GM18868 (cell line): ENCODE measurements at regions not wholly inside any gene's neighbourhood (a gene's known extent, or its start where the extent isn't known, plus 50 kb on each side); places are given as distances from the start of the nearest gene placed in this dataset.

Source experiments
- ATAC-seq: cut with Tn5 transposase; IDR thresholded peaks from one replicate; pipeline ENCODE4 v1.9.1; 2021; ENCODE audit warnings: mild to moderate bottlenecking, moderate library complexity; ENCODE audit not compliant: unreplicated experiment

DNA sequence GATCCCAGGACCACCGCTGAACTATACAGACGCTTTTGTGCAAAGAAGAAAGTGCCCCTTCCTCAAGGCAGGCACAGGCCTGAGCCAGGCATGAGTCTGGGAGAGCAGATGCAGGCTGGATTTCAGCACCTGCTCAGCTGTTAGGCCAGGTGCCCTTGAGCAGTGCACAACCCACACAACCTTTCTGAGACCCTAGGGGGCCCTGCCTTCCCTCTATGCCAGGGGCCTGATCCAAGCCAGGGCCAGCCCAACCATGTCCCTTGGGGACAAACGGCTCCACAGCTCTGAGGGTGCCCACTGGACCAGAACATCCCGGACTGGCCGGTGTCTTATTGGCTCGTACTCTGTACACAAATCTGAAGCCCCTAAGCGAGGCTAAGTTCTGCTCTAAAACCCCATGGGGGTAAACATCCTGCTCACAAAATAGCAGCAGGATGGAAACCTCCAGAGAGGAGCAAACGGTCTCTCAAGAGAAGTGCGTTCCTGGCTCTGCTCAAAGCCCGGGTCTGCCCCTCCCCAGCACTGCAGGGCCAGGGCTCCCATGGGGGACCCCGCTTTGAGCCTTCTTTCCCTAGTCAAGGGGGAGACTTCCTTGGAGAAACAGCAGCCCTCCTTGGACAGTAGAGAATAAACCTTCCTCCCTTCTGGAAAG lies 275.1 kb downstream of the NPHP4 start:
- no peak for ATAC-seq

DNA sequence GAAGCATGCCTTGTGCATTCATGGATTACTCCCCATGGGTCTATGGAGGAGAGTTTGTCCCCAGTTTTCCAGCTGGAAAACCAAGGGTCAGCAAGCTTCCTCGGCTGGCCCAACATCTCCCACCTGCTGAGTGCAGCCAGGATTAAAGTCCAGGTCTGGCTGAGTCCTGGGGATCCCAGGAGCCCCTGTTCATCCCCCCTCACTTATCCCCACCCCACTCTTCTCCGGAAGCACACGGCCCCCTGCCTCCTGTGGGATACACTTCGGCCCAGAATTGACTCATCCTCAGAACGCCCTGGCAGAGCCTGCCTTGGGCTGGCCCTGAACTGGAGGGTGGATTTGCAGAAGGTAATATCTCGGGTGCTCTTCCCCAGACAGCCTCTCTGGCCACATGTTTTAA lies 276.1 kb downstream of the NPHP4 start:
- no peak for ATAC-seq

DNA sequence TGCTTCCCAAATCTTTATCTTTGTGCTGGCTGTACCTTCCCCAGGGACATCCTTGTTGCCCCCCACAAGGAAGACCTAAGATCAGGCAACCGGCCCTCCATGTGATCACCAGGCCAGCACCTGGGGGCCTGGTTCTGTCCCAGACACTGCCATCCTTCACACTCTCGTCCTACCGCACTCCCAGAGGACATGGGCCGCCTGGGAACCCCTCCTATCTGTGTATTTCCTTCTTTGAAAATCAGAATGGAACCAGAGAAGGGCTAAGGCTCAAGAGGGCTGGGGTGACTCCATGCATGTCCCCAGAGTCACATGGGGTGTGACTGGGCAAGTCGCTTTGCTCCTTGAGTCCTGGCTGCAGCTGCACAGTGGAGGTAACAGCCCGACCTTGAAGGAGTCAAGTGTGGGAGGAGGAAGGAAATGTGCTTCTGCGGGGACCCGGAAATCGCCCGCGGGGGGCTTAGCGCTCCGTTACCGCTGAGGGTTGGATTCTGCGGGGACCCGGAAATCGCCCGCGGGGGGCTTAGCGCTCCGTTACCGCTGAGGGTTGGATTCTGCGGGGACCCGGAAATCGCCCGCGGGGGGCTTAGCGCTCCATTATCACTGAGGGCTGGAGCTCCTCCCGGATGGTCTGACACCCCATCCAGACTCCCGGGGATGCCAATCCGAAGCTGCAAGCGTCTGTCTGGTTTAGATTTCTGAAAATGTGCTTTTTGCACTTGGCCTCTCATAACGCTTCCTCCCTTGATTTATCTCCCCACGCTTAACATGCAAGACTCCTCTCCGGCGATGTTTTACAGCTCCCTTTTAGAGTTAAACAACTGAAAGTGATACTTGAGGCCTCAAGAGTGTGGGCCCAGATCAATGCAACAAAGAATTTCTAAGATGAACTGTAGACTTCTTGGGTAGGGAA lies 278.9 kb downstream of the NPHP4 start:
- no peak for ATAC-seq

DNA sequence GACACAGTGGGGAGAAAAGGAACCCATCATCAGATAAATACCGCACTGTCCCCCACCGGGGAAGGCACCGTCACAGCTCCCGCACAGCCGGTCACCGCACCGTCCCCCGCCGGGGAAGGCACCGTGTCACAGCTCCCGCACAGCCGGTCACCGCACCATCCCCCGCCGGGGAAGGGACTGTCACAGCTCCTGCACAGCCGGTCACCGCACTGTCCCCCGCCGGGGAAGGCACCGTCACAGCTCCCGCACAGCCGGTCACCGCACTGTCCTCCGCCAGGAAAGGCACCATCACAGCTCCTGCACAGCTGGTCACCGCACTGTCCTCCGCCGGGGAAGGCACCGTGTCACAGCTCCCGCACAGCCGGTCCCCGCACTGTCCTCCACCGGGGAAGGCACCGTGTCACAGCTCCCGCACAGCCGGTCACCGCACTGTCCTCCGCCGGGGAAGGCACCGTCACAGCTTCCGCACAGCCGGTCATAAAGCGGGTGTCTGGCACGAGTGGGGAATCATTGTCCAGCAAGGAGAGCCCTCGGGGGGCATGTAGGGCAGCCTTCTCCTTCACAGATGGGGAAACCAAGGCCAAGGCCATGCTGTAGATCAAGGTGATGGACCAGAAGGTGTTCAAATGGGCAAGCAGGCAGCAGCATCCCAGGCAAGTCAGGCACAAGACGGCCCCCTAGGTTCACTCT lies 280.1 kb downstream of the NPHP4 start:
- no peak for ATAC-seq

DNA sequence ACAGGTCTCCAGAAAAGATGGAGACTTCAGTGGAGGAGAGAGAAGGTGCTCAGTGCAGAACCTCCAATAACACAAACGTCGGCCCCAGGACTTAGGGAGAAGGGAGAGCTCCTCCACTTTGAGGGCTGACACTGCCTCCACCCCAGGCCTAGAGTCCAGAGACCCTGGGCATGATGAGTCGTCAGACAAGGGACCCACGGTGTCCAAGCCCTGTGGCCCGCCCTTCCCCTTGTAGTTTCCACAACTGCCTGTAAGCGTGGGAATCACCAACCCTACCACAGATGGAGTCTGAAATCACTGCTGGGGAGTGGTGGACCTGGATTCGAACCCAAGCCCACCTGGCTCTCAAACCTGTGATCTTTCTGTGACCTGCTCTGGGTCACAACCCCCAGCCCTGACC lies 281.1 kb downstream of the NPHP4 start:
- ATAC-seq = no peak

DNA sequence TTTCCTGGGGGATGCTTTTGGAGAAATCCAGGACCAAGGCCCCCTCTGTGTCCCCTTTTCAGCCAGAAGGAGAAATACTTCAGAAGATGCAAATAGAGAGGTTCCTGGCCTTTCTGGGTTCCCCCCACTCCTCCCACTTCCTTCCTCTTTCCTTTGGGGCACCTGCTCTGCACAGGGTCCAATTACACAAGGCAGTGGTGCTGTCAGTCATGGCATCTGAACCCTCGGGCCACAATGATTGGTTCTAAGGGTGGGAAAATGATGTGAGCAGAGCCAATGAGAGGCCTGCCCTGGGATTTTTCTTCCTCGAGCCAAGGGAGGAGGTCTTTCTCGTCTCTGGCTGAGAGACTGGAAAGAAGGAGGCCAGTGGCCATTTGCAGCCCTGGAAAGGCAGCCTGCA lies 282.2 kb downstream of the NPHP4 start:
- ATAC-seq = no peak

DNA sequence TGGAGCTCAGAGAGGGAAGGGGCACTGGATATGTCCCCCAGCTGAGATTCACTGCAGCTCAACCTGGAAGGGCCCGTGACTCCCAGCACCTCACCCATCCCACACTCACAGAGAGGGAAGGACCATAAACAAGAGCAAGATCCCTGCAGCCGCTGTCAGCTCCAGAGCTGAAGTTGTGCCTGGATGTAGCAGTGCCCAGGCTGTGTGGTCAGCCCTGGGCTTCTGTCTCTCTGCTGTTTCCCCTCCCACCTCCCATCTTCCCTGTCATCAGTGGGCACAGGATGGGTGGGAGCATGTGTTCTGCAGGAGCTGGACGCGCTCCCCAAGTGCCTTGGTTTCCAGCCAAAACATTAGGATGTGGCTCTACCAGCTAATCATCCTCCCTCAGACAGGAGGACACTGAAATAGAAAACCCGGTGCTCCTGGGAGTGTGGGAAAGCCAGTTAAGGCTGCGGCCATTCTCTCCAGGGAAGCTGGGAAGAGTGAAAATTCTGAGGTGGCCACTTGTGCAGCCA lies 282.7 kb downstream of the NPHP4 start:
- ATAC-seq = no peak

DNA sequence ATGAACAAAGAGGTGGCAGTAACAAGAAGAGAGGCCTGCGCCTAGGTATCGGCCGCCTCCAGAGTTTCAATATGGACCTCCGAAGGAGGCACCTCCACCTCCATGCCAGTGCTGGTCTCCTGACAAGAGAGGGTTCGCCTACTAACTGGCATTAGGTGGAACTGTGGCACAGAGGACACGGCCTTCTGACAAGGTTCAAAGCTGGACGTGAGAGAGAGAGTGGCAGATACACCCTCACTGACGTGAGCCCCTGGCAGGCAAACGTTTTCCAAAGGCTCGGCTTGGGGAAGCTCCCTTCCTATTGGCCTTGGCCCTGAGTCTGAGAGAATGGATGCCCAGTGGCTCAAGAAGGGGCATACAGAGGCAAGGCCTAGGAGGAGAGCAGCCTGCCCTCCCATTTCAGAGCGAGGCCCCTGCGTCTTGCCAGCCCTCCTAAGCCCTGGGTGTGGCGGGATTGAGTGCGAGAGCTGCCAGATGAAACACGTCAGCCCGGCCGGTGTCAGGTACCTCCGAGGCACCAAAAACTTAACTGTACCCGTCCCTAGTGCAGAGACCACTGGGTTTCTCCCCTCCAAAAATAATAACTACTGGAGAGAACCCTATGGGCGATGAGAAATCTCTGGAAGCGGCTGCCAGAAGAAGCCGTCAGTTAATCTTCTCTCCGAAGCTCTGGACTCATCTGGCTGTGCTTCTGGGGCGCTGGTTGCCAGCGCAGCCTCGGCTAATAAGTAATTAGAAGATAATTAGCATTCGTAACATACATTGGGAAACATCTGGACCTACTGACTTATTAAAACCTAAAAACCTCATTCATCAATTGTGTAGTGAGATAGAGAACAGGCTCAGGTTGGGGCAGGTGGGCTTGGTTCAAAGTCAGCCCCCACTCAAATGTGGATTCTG lies 283.6 kb downstream of the NPHP4 start:
- ATAC-seq = no peak

DNA sequence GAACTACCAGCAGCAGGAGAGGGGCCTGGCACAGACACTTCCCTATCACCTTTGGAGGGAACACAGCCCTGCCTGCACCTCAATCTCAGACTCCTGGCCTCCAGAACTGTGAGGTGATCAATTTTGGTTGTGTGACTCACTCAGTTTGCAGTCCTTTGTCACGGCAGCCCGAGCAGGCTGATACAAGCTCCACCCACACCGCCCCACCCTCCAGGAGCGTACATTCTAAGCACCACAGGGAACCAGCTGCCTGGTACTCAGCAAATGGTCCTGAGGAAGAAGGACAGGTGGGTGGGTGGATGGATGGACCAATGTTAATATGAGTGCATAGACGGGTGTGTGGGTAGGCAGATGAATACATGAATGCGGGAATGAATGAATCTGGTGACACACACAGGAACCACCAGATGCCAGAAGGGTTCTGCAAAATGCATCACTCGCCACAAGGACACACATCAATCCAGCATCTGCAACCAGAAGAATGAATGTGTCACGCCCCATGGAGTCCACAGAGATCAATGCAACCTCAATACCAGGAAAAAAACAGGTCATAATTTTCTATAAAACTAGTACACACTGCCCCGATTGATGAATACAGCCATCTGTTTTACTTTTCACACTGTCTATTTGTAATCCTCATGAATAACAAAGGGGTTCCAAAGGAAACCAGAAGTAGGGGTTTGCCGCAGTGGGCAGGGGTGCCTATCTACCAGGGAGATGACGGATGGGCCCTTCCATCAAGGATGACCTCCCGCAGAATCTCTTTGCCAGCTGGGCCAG lies 284.5 kb downstream of the NPHP4 start:
- ATAC-seq = no peak

DNA sequence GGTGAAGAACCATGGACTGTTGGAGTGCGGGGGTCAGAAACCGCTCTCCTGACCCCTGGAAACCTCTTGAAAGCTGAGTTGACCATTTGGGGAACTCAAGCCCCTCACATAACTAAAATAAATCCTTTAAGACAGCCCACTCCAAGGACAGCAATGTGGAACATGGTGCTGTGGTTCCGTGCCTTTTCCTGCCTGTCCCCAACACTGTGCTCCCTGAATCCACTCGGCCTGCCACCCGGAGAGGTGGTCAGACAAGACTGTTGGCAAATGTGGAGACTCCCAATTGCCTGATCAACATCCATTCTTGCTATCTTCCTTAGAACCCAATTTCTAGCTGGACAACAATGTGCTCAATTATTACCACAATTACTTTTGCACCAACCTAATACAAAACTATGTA lies 286.0 kb downstream of the NPHP4 start:
- ATAC-seq = no peak

DNA sequence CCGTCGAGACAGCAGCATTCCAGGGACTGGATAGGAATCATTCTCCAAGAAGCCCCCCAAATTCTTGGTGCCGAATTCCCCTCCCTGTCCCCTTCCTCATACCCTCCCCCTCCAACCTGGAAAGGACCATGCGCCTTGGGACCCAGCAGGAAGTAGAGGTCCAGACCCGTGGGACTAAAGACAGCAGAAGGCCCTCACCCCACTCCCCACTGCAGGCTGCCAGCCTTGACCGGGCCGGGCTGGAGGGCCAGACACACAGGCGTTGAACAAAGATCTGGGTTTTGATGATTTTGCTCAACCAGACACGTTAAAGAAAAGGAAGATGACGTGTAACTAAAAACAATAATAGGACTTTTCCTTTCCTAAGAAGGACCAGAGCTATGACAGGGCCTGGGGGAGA lies 286.5 kb downstream of the NPHP4 start:
- no peak for ATAC-seq

DNA sequence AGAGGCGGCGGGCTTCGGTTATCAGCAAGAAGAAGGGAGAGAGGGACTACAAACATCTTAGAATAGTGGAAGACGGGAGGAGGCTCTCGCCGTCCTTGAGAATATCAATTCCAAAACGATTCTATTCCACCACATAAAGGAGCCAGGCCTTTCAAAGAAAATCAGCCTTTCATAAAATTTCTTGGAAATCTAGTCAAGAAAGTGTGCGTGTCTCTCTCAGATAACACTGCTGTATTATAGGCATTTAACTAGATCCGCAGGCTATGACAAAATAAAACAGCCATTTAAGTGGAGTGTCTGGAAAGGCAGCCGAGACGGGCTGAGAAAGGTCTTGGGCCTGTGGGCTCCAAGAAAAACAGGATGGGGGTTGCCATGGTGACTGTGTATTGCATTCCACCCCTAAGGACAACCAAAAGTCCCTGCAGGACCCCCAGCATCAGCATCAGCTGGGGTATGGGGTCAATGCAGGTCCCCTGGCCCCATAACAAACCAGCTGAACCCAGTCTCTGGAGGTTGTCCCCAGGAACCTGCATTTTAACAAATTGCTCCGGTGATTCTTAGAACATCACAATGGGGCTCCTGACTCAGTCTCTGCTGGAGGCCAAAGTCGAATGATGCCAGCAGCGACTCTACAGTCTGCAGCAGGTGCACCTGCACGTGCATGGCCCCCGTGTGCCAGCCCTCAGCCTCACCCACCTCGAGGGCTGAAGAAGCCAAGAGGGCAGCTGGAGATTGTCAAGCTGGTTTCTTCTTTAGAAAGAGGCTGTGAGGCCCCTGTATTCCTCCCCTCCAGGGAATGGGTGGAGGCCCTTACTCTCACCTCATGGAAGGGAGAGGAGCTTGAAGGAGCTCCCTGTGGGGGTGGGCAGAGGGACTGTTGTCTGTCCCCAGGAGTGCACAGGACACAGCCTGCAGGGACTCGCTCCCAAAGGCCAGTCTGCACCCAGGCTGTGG lies 287.4 kb downstream of the NPHP4 start:
- no peak for ATAC-seq

DNA sequence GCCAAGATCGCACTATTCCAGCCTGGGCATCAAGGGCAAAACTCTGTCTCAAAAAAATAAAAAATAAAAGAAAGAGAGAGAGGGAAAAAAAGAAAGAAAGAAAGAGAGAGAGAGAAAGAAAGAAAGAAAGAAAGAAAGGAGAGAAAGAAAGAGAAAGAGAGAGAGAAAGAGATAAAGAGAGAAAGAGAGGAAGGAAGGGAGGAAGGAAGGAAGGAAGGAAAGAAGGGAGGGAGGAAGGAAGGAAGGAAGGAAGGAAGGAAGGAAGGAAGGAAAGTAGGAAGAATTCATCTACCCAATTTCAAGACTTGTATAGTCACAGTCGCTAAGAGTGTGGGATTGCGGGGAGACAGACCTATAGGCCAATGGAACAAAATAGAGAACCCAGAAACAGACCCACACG lies 290.6 kb downstream of the NPHP4 start:
- ATAC-seq = no peak

DNA sequence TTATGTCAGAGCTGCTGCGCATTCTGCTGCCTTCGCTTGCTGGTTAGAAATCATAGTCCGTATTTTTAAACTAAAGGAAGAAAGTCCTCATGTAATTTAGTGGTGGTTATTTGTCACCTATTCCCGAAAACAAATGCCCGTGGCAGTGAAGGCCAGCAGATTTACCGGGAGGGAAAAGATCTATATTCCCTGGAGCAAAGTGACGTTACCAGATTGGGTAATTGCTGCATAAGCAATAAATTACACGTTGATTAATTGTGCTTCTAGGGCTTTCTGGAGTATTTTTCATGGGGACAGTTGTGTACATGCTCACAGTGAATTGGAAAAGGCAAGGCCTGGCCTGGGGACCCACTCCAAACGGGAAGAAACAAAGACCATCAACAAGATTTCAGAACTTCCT lies 298.7 kb downstream of the NPHP4 start:
- no peak for ATAC-seq

DNA sequence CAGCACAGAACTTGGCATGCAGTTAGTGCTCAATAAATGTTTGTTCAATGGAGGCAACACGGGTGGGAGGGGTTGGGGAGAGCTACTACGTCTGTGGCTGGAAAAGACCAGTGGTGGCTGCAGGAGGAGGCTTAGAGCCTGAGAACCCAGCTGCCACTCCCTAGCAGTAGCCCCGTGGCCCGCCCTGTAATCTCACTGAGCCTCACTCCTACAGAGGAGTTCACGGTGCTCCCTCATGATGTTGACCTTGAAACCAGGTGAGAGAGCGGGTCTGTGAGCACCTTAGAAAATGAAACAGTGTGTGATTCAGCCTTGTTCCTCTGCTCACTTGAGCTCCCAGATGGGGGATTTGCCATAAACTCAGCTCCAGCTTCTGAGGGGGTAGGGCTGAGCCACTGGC lies 299.6 kb downstream of the NPHP4 start:
- no peak for ATAC-seq

DNA sequence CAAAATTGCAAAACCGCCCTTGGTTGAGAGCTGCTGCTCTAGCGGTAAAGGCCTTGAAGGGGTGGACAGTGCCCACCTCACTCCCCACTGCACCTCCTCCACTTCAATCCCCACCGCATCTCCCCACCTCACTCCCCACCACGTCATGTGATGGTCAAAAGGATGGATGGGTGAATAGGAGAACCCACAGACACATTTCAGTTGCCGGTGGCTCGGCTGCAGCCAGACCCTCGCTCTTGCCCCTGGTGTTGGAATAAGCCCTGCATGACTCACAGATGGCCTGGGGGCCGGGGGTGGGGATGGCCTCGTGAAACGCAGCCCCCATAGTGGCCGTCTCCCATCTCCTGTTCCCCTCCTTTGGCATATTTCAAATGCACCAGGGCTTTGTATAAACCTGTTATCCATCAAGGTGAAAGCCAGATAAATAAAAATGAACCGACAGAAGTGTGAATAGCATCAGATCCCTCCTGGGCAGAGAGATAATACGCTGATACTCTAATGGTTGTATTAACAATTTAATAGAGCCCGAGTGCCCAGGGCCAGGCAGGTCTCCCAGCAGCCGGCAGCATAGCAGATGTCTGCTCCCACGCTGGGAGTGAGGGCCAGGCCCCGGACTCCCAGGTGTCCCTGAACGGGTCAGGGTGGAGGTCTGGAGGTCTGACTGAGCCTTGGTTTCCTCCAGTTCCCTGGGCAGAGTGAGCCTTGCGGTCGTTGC lies 300.3 kb downstream of the NPHP4 start:
- no peak for ATAC-seq

DNA sequence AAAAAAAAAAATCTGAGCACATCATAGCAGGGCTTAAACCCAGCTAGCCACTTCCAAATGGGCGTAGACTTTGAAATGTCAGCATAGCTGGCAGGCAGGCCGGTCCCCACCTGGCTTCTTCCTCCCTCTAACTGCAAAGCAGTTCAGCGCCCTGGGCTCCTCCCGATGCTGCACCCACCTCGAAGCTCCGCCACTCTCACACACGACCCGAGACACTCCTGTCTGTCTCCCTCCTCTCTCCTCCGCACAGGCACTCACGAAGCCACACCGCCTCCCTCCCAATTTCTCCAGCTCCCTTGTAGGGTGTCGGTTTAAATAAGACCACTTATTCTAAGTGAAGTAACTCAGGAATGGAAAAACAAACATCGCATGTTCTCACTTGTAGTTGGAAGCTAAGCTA lies 301.3 kb downstream of the NPHP4 start:
- ATAC-seq = no peak

DNA sequence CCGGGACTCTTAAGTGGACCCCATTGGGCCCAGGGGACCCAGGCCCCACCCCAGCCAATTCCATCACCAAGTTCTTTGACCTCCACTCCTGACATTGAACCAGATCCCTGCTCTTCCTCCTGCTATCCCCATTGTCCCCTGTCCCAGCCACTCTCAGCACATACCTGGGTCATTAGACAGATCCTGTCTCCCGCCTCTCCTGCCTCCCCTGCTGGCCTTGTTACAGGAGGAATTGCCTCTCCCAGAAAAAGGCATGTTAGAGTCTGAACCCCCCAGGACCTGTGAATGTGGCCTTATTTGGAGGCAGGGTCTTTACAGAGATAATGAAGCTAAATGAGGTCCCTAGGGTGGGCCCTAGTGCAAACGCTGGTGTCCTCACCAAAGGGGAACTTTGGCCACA lies 301.9 kb downstream of the NPHP4 start:
- ATAC-seq = no peak
